Stimulated activated CD4-positive, alpha-beta T cell treated with anti-CD3 and anti-CD28 coated beads, Interleukin-1b, Interleukin-23, amount 100 ng/mL, for 4 hours (primary cell): ENCODE measurements at regions not wholly inside any gene's neighbourhood (a gene's known extent, or its start where the extent isn't known, plus 50 kb on each side); places are given as distances from the start of the nearest gene placed in this dataset.

Experiments
- DNase-seq, 2 donors: peaks; one replicate each; pipeline ENCODE4 v3.0.0-alpha.2; 2020; ENCODE audit warnings: low read depth in 2 of 2

DNA sequence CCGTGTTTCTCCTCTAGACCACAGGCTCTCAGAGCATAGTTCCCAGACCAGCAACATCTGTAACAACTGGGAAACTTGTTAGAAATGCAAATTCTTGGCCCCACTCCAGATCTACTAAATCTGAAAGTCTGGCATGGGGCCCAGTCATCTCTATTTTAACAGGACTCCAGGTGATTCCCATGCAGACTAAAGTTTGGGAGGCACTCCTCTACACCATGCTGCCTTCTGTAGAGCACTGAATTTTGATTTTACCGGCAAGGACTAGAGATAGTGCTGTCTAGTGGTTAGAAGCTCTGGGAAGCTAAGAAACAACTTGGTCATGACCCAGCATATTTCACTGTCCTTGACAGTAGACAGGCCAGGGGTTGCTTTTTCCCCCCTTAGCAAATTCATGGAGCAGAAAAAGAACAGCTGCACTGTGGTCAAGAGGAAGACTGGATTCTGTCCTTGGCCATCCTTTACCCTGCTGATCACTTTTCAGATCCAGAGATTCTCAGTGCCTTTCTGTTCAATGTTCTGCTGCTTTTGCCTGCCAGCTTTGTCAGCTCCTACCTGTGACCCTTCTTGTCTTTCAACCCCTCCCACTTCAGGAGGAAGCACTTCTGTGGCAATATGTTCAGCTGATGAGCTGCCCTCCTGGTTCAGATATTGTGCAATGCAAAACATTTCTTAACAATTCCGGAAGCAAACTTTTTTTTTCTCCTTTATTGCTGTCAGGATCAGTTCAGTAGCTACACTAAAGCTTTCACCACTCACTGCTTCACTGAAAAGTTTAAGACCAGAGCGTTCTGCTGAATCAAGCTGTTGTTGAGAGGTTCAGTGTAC lies 133.8 kb upstream of the NUDT4 start:
- DNase-seq: no peak

- DNase-seq: peak in 1 of 2 donors; percentile 7
Observed at GRCh38 chr12:93244514-93245077, 133.1 kb upstream of the NUDT4 start.

GRCh38 chr12:93245543-93245942 lies 132.2 kb upstream of the NUDT4 start:
- no peak for DNase-seq

GRCh38 chr12:93247313-93247991 lies 130.3 kb upstream of the NUDT4 start:
- DNase-seq: no peak

DNA sequence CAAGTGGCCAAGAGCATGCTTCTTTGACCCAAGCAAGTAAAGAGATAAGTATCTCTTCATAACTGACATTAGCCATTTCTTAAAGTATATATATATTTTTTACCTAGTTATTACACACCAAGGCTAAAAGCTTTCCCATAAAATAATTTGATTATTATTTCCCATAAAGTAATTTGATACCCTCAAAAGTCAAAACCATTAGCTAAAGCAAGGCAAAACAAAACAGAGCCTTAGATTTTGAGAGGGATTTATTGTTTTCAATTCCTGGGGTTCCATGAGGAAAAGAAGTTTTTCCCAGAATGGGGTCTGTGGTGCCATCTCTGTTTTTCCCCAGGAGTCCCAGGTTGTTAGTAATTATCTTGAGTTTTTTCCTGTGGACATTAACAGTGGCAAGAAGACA lies 125.5 kb upstream of the NUDT4 start:
- DNase-seq: no peak

DNA sequence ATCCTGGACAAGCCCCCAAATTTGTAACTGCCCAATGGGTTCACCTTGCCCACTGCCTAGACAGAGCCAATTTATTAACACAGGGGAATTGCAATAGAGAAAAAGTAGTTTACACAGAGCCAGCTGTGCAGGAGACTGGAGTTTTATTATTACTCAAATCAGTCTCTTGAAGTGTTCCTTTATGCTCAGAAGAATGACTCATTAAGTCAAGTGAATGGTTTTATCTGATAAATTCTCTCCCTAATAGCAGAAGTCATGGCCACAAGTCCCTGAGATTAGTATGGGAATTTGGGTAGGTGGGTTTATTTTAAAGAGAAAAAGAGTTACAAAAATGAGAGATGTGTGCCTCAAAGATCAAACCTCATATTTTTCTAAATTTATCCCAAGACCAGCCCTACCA lies 122.8 kb upstream of the NUDT4 start:
- DNase-seq: no peak

DNA sequence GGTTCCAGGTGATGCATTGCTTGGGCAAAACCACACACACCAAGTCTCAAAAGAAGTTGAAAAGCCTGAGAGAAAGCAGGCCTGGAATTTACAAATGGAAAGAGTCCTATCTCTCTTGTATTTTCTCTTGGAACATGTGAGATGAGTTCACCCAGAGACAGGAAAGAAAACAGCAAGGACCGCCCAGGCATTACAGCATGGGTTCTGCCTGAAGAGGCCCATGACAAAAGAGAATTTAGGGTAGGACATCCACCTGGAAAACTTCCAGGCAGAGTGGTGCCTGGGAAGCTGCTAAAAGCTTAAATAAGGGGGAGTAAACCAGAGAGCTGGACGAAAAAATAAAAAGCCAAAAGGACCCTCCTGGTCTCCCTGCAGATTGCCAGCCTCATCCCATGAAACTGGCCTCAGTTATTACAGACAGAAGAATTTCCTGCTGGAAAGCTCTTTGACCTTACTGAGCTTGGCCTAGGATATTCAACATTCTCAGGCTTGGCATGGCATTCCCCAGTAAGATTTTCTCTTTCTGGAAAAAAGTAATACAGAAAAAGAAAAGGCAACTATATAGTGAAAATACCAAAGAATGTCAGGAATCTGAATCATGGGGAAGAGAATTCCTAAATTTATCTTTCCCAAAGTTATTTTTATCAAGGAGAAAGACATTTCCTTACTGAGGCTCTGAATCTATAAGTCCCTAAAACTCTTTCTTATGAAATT lies 121.3 kb upstream of the NUDT4 start:
- DNase-seq: no peak

DNA sequence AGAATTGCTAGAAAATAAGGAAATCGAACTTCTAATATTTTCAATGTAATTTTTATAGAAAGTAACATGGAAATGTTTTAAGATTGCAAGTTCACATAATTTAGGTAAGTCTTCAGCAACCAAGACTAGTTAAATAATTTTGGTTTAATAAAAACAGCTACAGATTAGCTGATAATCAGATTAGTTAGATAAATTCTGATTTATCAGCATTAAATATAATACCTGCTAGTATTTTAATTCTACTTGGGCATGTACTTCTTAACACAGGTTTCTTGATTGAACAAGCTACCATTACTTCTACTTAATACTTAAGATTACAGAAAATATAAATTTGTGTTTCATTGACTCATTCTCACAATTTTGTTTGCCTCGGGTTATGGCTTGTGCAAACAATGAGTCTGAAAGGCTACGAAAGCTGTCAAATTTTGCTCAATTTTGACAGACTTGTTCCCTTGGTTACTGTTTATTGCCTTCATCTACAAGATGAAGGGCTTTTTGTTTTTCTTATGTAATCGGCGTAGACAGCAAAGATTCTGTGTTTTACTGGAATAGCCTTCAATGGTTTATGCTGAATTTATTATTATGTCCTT lies 116.1 kb upstream of the NUDT4 start:
- DNase-seq: no peak

DNA sequence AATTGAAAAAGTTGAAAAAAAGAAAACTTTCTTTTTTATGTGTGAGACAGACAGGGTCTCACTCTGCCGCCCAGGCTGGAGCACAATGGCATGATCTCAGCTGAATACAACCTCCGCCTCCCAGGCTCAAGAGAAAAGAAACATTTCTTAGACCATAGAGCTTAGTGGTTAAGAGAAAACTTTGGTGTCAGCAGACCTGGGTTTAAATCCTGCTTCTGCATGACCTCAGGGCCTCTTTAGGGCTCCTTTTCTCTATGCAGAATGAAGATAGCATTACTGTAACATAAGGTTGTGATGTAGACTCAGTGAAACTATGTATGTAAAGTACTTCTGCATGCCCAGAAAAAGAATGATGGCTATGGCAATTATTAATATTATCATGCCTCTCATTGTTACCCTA lies 104.7 kb upstream of the NUDT4 start:
- no peak for DNase-seq

GRCh38 chr12:93273834-93274564 lies 103.7 kb upstream of the NUDT4 start:
- no peak for DNase-seq

GRCh38 chr12:93274937-93275336 lies 102.8 kb upstream of the NUDT4 start:
- no peak for DNase-seq

- DNase-seq: no peak
Observed at GRCh38 chr12:93275589-93275988, 102.1 kb upstream of the NUDT4 start.

DNA sequence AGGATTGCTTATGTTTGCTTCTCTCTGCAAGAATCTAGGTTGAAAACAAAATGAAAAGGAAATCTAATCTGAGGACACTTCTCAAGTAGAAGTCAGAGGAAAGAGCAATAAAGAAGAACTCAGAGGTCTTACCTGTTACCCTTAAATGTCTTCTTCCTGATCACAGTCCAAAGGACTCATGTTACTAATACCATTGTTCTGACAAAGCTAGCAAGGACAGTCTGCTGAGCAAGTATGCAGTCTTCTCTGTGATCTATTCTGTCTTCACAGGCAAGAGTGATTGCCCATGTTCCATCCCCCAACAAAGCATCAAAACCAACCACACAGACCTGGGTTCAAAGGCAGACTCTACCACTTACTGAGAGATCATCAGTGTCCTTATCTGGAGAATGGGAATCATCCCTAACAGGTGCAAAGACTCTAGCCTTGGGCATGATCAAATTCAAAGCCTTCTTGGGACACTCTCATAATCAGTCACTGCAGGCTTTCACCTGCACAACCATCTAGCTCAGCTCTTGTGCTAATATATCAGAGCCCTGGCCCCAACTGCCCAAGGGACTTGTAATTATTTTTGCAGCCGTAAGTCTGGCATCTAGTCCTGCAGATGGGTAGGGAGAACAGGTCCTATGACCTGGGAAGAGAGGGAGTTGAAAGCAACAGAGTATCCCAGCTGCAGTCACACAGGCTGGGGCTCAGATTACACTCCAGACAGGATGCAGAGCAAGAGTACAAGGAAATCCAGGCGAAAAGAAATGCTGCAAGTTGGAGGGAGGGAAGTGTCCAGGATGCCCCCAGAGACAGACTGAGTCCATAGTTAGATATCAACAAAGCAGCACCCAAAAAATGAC lies 97.9 kb upstream of the NUDT4 start:
- DNase-seq: no peak

- no peak for DNase-seq
Observed at GRCh38 chr12:93287149-93287548, 90.6 kb upstream of the NUDT4 start.

- no peak for DNase-seq
Observed at GRCh38 chr12:93288626-93289025, 89.1 kb upstream of the NUDT4 start.

DNA sequence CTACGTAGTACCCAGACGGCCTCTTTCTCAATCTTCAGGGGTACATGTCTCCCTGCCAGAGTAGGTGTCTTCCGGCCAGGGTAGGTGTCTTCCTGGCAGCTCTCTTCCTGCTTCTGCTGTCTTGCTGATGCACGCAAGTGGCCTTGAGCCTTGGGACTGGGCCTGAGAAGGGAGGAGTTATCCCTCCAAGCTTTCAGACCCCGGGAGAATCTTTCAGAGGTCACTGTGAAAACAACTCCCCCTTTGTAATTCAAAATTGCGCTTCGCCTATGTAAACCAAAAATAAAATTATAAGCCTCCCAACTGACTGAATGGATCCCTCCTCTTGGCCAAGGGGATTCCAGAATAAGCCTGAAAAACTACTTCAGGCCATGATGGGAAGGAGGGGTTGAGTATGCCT lies 87.3 kb upstream of the NUDT4 start:
- no peak for DNase-seq

- no peak for DNase-seq
Observed at GRCh38 chr12:93292213-93292612, 85.5 kb upstream of the NUDT4 start.

GRCh38 chr12:93292731-93293566 lies 84.8 kb upstream of the NUDT4 start:
- no peak for DNase-seq

GRCh38 chr12:93297032-93297431 lies 80.7 kb upstream of the NUDT4 start:
- no peak for DNase-seq
